ENCODE measurements at regions not wholly inside any gene's neighbourhood (a gene's known extent, or its start where the extent isn't known, plus 50 kb on each side); places are given as distances from the start of the nearest gene placed in this dataset.

DNA sequence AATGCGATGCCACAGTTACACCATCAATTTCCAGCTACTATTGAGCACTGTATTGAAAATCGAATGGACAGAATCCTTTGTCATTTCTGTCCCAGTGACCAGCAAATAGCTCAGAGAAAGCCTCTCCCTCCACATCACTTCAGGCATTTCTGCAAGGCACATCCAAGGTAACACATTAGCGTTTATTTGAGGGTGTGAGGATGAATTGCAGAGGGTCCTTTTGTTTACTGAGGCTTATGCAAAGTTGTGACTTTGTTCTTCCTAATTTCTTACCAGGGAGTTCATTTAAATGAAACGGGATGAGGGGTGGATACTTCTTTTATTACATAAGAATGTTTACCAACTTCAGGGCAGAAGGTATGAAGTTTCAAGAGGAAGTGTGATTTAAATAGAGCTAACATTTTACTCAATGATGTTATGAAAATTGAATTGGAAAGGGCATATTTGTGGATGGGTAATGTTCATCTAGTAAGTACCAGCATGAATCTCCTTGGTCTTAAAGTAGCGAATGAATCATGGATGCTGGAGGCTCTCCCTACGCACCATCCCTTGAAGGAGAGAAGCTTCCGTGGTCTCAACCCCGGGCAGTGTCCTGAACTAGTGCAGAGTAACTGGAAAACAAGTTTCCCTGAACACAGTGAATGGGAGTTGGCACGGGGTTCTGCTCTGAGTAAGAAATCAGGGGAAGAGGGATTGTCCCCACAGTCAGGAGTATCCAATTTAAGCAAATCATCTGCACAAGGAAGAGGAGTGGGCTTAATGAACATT lies 756.5 kb downstream of the GALR1 start:
- no peak for DNase-seq

DNA sequence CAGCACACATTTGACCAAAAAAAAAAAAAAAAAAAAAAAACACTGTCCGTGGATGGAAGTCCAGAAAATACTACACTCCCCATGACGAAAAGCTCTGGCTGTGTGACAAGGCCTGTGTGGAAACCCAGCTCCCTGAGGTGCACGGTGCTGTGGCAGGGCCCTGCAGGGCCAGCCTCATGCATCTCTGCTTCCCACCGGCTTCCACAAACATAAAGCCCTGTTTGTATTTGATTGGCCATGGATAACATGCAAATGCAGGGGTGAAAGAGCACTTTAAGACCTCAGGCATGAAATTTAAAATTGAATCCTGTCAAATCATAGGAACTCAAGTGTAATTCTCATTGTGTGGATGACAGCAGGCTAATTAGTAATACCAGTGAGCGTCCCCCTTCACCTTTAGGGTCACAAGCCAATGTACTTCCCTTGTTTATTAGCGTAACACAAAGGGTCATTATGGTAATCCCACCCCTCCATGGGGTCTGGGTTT lies 757.2 kb downstream of the GALR1 start:
- no peak for DNase-seq

DNA sequence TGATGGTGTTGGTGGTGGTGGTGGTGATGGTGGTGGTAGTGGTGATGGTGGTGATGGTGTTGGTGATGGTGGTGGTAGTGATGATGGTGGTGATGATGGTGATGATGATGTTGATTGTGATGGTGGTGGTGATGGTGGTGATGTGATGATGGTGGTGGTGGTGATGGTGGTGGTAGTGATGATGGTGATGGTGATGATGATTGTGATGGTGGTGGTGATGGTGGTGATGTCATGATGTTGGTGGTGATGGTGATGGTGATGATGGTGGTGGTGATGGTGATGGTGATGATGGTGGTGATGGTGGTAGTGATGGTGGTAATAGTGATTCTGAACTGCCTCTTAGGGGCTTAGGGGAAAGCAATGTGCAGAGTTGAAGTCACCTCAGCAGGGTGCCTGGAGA lies 760.7 kb downstream of the GALR1 start:
- DNase-seq: no peak

DNA sequence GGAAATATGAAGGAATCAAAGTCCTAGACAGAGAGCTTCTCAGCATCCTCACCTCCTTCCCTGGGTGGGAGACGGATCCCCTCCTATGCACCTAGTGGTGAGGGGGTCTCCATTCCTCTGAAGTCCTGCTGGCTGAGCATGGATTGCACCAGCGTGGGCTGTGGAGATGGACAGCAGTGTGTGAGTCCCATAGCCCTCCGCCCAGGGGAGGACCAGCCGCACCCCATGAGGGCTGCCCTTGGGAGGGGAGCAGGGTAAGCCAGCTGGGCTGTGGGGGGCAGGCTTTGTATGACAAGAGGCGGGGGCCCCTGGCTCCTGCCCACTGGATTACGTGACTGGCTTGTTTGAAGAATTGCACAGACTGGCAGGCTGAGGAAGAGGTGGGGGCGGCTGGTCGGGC lies 768.2 kb downstream of the GALR1 start:
- no peak for DNase-seq

DNA sequence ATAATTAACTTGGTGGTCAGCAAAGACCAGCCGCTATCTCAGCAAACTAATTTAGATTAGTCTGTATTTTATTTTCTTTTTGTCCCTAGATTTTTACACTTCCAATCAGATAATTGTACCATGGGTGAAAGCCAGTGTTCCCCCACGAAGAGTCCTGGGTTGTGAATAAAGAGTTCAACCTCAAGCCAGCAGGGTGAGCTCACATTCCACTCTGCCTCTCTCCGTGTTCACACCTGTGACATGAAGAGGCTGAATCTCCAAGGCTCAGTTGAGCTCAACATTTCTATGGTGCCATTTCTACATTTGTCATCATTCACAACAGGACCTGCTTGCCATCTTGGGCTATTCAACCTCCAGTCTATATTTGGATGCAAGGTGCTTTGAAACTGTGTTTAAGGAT lies 771.5 kb downstream of the GALR1 start:
- peak in 1 of 2 experiments; percentile 20 for DNase-seq

DNA sequence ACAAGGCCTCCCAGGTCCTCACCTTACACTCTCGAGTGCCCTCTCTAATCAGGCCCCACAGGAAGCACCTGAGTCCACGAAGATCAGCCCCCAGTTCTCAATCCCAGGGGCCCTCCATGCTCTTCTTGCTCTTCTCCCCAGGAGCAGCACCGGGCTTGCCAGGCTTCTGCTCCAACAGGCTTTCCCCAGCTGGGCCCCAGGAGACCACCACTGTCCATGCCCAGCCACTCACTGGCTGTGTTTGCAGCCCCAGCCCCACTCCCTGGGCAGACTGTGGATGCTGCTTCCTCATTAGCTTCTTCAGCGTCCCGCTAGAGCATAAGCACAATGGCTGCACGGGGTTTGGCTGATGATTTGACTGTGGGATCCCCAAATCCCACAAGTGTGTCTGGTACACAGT lies 781.9 kb downstream of the GALR1 start:
- no peak for DNase-seq

DNA sequence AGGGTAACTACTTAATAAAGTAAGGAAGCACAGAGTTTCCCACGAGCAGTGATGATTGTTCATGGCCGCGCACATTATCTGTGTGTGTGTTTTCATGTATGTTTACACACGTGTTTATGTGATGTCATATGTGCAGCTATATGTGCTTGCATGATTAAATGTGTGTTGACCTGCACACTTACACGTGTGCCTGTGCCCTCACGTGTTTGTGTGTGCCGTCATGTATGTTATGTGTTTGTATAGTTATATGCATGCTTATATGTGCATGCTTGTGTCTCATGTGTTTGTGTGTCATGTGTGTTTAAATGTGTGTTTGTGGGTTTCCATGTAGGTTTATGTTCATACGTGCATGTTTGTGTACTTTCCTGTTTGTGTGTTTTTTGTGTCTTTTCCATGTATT lies 782.3 kb downstream of the GALR1 start:
- no peak for DNase-seq

DNA sequence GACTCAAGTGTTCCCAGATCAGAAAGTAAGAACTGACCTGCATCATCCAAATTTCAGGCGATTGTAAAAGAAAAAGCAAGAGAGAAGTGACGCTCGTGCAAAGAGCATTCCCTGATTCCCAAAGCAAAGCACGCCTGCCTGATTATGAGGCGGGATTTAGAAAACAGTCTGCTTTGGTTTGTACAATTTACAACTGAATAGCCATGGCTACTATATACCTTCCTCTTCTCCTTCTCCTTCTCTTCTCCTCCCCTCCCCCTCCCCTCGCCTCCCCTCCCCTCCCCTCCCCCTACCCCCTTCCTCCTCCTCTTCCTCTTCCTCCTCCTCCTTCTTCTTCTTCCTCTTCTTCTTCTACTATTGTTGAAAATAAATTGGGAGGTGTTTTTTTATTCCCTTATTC lies 782.9 kb downstream of the GALR1 start:
- DNase-seq: no peak

DNA sequence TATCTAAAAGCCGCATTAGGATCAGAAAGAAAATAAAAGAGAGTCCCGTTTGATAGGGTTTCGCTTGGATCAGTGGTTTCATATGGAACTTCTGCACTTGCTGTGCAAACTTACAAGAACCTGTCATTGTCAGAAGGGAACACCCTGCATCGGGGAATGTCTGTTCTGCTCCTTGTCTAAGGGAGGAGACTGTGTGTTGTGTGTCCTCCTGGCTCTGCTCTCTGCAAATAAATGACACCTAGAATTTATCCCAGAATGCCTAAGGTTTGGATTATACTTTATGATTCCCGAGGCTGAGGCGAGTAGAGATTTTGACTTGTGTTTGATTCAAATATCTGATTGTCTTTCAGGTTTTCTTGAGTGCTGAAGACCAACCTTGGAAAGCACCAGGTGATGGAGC lies 785.1 kb downstream of the GALR1 start:
- DNase-seq: no peak

DNA sequence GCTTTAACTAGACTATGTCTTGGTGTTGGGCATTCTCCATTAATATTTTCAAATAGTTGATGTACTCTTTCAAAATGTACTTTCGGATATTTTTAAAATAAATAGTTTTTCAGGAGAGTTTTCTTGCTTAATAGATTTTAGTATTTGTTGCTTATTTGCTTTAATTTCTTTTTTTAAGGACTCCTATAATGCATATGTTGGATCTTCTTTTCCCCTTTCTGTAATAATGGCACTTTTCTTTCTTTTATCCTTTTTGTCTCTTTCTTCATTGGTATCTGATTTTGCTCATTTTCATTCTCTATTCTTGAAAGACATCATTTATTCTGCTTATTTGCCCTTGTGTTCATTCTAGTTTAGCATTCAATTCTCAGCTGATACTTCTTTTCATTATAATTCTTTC lies 791.6 kb downstream of the GALR1 start:
- no peak for DNase-seq

DNA sequence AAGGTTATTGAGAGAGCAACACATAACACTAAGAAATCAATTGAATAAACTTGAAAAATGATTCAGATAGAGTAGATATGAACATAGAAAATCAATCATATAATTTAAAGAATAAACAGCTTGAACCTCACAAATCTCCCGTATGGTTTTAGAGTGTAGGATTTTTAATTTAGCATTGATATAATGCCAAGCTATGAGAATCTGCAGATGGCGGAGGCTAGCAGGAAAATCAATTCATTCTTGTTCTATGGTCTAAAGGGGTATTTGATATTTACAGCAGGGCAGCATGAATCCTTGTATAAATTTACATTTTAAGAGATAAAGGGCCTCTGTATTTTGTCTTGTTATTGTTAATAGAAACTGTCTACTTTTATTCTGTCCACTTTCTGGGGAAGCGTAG lies 797.0 kb downstream of the GALR1 start:
- no peak for DNase-seq

DNA sequence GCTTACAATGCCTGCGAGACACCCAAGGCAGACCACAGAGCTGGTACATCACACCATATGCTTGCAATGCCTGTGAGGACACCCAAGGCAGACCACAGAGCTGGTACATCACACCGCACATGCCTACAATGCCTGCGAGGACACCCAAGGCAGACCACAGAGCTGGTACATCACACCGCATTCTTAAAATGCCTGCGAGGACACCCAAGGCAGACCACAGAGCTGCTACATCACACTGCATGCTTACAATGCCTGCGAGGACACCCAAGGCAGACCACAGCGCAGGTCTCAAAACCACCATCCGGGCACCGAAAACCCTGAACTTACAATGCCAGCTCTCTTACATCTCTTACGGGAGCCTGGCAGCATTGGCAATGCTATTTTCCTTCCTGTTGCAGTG lies 799.6 kb downstream of the GALR1 start:
- no peak for DNase-seq

DNA sequence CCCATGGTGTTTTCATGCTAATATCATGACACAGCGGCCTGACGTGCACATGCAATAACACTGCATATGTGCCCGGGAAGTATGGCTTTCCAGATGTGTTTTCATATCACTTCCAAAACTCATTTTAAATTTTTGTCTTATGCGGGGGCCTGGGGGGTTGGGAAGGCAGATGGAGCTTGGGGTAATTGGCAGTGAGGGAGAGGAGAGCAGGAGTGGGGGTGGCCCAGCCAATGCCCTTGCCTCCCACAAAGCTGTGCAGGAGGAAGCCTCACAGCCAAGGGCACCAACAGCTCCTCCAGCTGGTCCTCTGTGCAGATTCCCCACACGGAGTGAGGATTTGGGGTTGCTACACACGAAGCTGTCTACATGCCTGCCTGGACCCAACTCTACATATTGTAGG lies 805.2 kb downstream of the GALR1 start:
- no peak for DNase-seq

DNA sequence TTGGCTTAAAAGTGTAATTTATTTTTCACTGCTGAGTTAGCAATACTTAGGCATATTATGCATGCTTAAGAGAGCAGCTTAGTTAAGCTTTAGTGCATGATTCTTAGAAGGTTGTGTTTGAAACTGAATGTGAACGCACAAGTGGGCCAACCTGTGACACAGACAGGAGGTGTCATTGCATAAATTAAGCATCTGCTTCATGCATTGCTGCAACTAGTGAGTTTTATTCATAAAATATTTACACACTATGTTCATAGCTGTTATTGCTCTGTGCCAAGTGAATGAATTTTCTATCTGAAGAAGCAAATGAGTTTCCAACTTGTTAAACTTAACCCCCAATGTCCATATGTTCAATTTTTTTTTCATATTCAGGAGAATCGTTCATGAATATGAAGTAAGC lies 806.4 kb downstream of the GALR1 start:
- no peak for DNase-seq

DNA sequence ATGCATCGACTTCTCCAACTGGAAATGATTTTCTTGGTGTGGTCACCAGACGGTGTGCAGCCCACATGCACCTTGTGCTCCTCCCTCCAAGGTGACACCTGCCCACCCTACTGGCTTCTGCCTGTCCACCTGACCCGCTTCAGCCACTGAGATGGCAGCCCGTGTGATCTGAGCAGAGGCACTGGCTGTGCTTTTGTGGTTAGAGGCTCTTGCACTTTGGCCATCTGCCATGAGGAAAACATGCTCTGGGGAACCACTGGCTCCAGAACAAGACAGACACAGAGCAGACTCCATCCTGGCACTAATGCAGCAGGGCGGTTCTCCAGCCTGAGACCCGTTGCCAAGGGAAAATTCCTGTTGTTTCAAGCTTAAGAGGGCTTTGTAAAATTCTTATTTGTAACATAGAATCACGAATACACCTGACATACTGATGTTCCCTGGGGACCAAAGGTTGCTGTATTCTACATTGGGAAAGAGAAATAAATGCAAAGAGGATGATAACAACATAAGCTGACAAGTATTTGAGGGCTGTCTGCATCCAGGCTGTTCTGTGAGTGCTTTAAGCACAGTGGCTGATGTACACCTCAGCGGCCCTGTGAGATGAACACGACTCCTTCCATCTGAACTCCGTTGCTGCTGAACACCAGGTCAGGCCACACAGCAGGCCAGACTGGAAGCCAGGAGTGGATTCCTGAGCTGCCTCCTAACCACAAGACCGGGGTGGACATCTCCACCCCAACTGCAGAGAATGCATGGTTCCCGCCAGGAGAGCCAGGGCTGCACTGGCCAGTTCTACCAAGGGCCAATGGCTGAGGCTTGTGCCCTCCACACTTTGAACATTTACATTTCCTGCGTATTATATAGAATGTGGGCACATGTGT lies 820.4 kb downstream of the GALR1 start:
- DNase-seq: no peak

DNA sequence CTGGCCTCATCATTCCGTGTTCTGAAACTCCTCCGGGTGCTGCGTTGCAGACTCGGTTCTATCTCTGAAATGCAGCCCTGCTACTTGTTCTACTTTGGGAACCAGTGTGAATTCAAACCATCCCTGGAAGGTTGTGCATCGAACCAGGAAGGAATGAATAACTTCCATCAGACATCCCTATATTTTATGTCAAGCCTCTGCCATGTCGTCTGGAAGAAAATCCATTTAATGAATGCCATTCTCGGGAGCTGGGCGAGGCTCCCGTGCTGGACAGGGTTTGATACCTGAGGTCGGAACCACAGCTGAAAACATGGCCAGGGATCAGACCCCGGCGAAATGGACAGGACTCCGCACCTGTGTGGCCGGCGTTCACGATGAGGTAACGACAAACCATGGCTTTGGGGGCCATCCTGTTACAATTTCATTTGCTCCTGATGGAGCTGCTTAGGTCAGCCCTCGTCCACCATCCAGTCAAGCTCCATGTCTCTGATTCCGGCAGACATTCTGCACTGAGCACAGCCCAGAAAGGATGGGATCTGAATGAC lies 821.6 kb downstream of the GALR1 start:
- DNase-seq: no peak

DNA sequence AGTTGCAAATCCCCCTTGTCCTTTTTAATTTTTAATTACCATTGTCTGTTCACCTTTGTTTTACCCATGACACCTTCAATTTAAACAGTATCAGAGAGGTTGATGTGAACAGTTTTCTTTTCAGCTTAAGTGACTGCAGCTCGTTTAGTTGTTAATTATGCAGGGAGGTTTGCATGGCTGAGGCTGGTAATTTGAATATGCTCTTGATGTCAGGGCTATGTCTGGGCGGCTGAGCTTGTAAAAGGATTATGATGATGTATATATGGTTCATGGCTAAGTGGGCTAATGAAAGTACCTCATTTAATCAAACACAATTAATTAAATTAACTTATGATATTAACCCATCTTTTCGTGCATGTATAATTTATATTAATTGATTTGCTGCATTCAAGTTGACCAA lies 822.1 kb downstream of the GALR1 start:
- no peak for DNase-seq

DNA sequence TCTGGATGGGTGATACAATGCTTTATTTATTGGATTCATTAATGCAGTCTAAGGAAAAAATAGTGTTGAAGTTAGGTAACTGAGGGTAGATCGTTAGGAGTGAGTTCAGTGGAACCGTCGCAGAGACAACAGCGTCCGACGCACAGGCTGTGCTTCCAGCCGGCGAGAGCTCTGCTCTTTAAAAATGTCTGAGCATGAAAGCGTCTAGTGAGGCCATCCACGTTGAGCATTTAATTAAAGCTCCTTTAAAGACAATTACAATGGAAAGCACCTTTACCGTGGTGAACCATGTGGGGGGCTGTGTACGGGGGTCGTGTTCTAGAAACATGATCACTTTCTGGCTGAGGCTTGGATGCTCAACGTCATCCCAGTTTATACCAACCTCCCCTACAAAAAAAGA lies 822.7 kb downstream of the GALR1 start:
- no peak for DNase-seq

DNA sequence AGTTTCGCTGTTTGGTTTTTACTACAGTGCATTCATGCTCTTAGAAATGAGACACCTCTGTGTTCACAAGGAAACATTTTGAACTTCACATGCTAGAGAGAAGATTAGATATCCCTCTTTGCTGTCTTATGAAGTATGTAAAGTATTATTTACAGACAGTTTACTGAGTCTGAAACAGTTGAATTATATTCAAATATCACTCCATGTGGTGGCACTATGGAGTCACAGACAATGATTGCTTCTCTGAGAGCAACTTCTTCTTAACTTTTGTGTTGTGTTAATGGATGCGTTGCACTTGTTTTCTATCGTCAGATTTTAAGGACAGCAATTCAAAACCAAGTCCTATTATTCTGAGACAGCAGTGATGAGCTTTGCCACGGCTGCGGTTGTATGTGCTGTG lies 823.6 kb downstream of the GALR1 start:
- no peak for DNase-seq

DNA sequence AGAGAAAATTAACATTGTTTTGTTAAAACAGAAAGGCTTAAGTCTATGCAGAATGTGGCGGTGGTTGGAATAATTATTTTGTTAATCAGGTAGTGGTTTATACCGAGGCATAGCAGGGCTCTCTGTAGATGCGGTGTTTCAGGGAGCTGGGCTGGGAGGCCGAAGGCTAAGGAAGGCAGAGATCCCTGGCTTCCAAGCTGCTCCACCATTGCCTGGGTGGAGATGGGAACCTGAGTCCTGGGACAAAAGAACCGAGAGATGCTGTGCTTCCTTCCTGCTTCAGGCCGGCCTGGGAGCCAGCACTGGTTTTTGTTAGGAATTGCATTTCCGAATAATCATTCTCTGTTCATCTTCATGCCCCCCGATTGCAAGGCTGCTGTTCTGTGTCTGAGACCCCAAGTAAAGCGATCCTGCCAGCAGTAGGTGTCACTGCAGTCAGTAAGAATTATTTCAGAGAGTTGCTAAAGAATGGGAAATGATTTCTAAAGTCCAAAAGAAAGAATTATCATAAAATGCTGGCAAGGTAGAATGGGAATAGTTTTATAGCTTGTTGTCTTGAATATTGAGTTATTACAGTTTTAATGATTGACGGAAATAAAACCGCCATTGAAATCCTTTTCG lies 824.9 kb downstream of the GALR1 start:
- no peak for DNase-seq

DNA sequence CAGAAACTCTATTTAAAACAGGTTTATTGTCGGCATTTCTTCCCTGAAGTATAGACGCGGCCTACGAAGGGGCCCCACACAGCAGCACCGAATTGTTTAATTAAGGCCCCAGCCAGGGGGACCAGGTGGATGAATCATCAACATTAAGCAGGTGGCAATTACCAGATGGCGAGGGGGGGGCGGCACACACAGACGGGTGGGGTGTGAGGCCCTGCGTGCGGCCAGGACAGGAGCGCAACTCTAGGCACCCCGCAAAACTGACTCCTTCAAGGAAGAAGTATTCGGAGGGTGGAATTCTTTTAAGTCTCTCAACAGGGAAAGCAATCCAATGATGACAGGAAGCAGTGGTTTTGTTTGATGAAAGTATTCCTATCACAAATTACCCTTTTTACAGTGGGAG lies 830.4 kb downstream of the GALR1 start:
- no peak for DNase-seq

DNA sequence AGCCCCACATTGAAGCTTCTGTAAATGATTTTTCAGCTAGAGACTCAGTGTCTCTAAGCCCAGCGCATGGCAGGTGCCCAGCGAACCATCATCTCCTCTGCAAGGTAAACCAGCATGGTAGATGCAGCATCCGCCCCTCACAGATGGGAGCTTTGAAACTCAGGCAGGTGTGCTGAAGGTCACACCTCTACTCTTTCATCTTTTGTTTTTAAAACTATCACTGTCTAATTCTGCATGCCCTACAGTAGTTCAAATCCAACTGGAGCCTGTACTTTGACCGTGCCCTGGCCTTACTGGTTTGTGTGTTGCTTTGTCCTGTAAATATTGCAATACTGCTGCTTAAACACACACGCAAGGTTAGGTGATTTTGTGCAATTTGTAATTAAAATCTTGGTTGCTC lies 831.1 kb downstream of the GALR1 start:
- DNase-seq: no peak

DNA sequence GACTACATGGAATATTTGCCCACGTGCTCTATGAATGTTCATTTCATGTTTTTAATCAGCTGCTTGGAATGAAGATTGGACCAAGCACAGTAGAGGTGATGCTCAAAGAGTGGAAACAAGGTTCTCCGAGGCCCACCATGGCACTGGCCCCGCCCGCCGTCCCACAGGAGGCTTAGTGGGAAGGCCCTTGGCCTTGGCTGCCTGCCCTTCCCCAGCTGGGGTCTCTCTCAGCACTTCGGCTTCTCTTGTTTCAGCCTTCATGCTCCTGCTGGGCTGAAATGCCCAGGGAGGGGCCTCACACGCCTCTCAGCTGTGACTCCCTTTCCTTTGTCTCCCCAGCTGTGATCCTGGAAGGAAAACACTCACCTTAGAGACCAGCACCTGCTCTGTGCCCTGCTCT lies 833.2 kb downstream of the GALR1 start:
- no peak for DNase-seq
